ENCODE measurements at regions not wholly inside any gene's neighbourhood (a gene's known extent, or its start where the extent isn't known, plus 50 kb on each side); places are given as distances from the start of the nearest gene placed in this dataset.
"Not testable (repeated sequence)": the region's sequence is repeated elsewhere in the genome, so short reads cannot be mapped to it uniquely, and the experiment has no call there.

- no peaks in the 10 kb centered on the region for H3K27me3 ChIP-seq (replicated peaks; ENCODE audit: insufficient read depth)
- H3K4me3 ChIP-seq = no peak overlapping the region
- H3K9me3 ChIP-seq = no peaks in the 10 kb centered on the region
- ATAC-seq (ENCODE audit: insufficient number of reproducible peaks, low FRiP score, low read depth) (no peak), DNase-seq (ENCODE audit: low spot score) (no peak)
- H3K27ac ChIP-seq = no peak overlapping the region
- H3K4me1 ChIP-seq (ENCODE audit: control insufficient read depth in 1 of 2, low read depth in 2 of 2) = no peaks in the 10 kb centered on the region
- no peak for TF ChIP-seq CTCF (IDR thresholded peaks at IDR 0.05)
- H3K36me3 ChIP-seq = no peaks in the 10 kb centered on the region
Measured at GRCh38 chr4:159966746-159967145, 863.9 kb downstream of the RAPGEF2 start.

GRCh38 chr4:159976871-159977482, 874.1 kb downstream of the RAPGEF2 start:
- ATAC-seq (ENCODE audit: insufficient number of reproducible peaks, low FRiP score, low read depth); DNase-seq (ENCODE audit: low spot score); H3K4me3 ChIP-seq: not testable (repeated sequence)

GRCh38 chr4:159977907-159978617, 875.2 kb downstream of the RAPGEF2 start:
- Histone ChIP-seq H3K9me3 (no peaks in the 10 kb centered on the region), H3K36me3 (no peaks in the 10 kb centered on the region), H3K4me3 (no peak overlapping the region), H3K27ac (no peak overlapping the region), H3K4me1 (ENCODE audit: control insufficient read depth in 1 of 2, low read depth in 2 of 2) (no peaks in the 10 kb centered on the region), H3K27me3 (replicated peaks; ENCODE audit: insufficient read depth) (no peaks in the 10 kb centered on the region)
- TF ChIP-seq CTCF (IDR thresholded peaks at IDR 0.05) = no peak
- DNase-seq (ENCODE audit: low spot score) = no peak
- ATAC-seq (ENCODE audit: insufficient number of reproducible peaks, low FRiP score, low read depth) = no peak

More at GRCh38 chr4:159976871-159977482, 874.1 kb downstream of the RAPGEF2 start:
- not testable (repeated sequence) for H3K9me3 ChIP-seq; H3K27me3 ChIP-seq (replicated peaks; ENCODE audit: insufficient read depth); H3K4me1 ChIP-seq (ENCODE audit: control insufficient read depth in 1 of 2, low read depth in 2 of 2); H3K36me3 ChIP-seq; H3K27ac ChIP-seq

GRCh38 chr4:159979351-159979750, 876.5 kb downstream of the RAPGEF2 start:
- H3K27me3 ChIP-seq (replicated peaks; ENCODE audit: insufficient read depth) = no peaks in the 10 kb centered on the region
- ATAC-seq (ENCODE audit: insufficient number of reproducible peaks, low FRiP score, low read depth) (no peak), DNase-seq (ENCODE audit: low spot score) (no peak)
- no peaks in the 10 kb centered on the region for H3K9me3 ChIP-seq
- no peaks in the 10 kb centered on the region for H3K4me1 ChIP-seq (ENCODE audit: control insufficient read depth in 1 of 2, low read depth in 2 of 2)
- H3K36me3 ChIP-seq = no peaks in the 10 kb centered on the region
- no peak overlapping the region for H3K27ac ChIP-seq
- H3K4me3 ChIP-seq = no peak overlapping the region
- no peak for TF ChIP-seq CTCF (IDR thresholded peaks at IDR 0.05)

GRCh38 chr4:159979953-159980352, 877.1 kb downstream of the RAPGEF2 start:
- no peaks in the 10 kb centered on the region for H3K4me1 ChIP-seq (ENCODE audit: control insufficient read depth in 1 of 2, low read depth in 2 of 2)
- ATAC-seq (ENCODE audit: insufficient number of reproducible peaks, low FRiP score, low read depth) = no peak
- TF ChIP-seq CTCF (IDR thresholded peaks at IDR 0.05) = no peak
- no peak overlapping the region for H3K27ac ChIP-seq
- H3K9me3 ChIP-seq = no peaks in the 10 kb centered on the region
- no peak overlapping the region for H3K4me3 ChIP-seq
- no peak for DNase-seq (ENCODE audit: low spot score)
- H3K27me3 ChIP-seq (replicated peaks; ENCODE audit: insufficient read depth) = no peaks in the 10 kb centered on the region
- H3K36me3 ChIP-seq = no peaks in the 10 kb centered on the region

All from thoracic aorta (tissue), 2 donors.